ENCODE measurements at regions not wholly inside any gene's neighbourhood (a gene's known extent, or its start where the extent isn't known, plus 50 kb on each side); places are given as distances from the start of the nearest gene placed in this dataset.
A peak's percentile ranks its signal among the peaks of the same experiment; 100 is the strongest.

- Histone ChIP-seq H3K27ac (no peak overlapping the region), H3K4me3 (no peak overlapping the region)
These were observed 161.8 kb upstream of the KIAA1217 start for GRCh38 chr10:24047176-24047575.

DNA sequence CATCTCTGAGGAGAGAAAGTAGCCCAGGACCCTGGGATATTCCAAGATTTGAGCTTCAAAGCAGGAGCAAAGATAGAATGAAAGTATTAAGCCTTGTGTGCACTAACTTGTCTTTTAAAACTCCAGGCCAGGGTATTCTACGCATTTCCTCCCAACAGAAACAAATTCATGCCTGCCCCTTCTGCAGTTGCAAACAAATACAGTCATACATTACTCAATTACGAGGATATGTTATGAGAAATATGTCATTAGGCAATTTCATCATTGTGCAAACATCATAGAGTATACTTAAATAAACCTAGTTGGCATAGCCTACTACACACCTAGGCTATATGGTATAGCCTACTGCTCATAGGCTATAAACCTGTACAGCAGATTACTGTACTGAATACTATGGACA is 154.5 kb upstream of the KIAA1217 start:
- H3K4me3 ChIP-seq = no peak overlapping the region
- no peak overlapping the region for H3K27ac ChIP-seq

GRCh38 chr10:24080207-24080606 is 128.7 kb upstream of the KIAA1217 start:
- H3K27ac ChIP-seq = no peak overlapping the region

GRCh38 chr10:24086296-24087086 is 122.4 kb upstream of the KIAA1217 start:
- Histone ChIP-seq H3K27ac (no peak overlapping the region), H3K4me3 (no peak overlapping the region)

More at GRCh38 chr10:24080207-24080606, 128.7 kb upstream of the KIAA1217 start:
- H3K4me3 ChIP-seq = no peak overlapping the region

GRCh38 chr10:24091256-24091655 is 117.7 kb upstream of the KIAA1217 start:
- peak overlapping the region in 5 of 21 experiments; percentile 1 to 57 (median 23) for H3K27ac ChIP-seq
- H3K4me3 ChIP-seq = no peak overlapping the region

DNA sequence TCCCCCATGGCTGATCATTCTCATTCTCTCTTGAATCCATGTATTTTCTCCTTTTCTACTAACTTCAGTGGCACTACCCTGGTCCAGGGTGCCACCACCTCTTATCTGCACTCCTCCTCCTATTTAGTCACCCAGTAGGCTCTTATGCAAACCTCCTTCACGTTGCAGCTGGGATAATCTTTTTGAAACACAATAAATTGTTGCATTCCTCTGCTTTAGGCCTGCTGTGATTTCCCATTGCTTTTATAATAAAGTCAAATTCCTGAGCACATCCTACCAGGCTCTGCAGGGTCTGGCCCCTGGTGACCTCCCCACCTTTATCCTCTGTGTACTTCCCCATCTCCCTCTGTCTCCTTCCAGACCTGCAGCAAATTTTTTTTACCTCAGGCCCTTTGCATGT is 112.7 kb upstream of the KIAA1217 start:
- no peak overlapping the region for H3K27ac ChIP-seq
- no peak overlapping the region for H3K4me3 ChIP-seq

- H3K4me3 ChIP-seq = no peak overlapping the region
These were observed 111.2 kb upstream of the KIAA1217 start for GRCh38 chr10:24097751-24098207.

GRCh38 chr10:24104895-24105294 is 104.0 kb upstream of the KIAA1217 start:
- H3K27ac ChIP-seq = no peak overlapping the region
- H3K4me3 ChIP-seq = no peak overlapping the region

More at GRCh38 chr10:24097751-24098207, 111.2 kb upstream of the KIAA1217 start:
- no peak overlapping the region for H3K27ac ChIP-seq

- Histone ChIP-seq H3K27ac (peak overlapping the region in 4 of 21 experiments; percentile 9 to 67 (median 51)), H3K4me3 (no peak overlapping the region)
These were observed 95.0 kb upstream of the KIAA1217 start for GRCh38 chr10:24113901-24114300.

GRCh38 chr10:24114556-24114955 is 94.4 kb upstream of the KIAA1217 start:
- Histone ChIP-seq H3K27ac (peak overlapping the region in 1 of 21 experiments; percentile 46), H3K4me3 (no peak overlapping the region)

- Histone ChIP-seq H3K4me3 (no peak overlapping the region), H3K27ac (peak overlapping the region in 2 of 21 experiments; percentile 17 to 28)
These were observed 93.5 kb upstream of the KIAA1217 start for GRCh38 chr10:24115403-24115802.

- no peak overlapping the region for H3K4me3 ChIP-seq
- peak overlapping the region in 2 of 21 experiments; percentile 1 to 15 for H3K27ac ChIP-seq
These were observed 90.7 kb upstream of the KIAA1217 start for GRCh38 chr10:24118246-24118645.

- no peak overlapping the region for H3K27ac ChIP-seq
- H3K4me3 ChIP-seq = no peak overlapping the region
These were observed 89.0 kb upstream of the KIAA1217 start for GRCh38 chr10:24119896-24120295.

DNA sequence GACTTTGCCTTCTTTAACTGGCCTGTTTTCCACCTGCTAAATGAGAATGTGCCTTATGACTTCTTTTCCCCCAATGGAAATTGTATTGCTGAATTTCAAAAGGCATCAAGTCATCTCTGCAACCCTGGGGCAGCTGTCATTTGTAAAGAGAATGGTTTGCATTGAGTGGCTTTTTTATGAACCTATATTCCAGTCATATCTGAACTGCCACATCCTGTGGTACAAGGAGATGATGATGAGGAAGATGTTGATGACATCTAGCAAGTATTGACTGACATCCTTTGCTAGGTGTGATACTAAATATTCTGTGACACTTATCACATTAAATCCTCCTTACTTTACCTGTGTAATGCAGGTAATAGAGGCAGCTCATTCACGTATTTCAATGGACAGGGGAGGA is 88.3 kb upstream of the KIAA1217 start:
- Histone ChIP-seq H3K27ac (no peak overlapping the region), H3K4me3 (no peak overlapping the region)

DNA sequence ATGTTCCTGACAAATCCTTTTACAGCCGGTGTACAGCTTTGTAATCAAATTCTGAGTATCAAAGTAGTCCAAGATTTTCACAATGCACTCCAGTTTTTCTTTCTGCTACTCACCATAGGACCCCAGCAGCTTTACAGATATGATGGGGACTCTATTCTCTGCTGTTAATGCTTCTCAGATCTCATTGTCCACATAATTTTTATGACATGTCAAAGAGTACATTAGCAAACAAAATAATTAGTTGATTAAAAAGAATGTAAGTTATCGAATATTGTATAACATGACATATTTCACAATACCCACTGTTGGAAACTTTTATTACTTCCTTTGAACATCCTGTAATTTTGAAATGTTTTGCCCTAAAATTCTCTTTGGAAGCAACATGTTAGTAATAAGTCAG is 81.4 kb upstream of the KIAA1217 start:
- no peak overlapping the region for H3K27ac ChIP-seq
- no peak overlapping the region for H3K4me3 ChIP-seq

- no peak overlapping the region for H3K27ac ChIP-seq
- H3K4me3 ChIP-seq = no peak overlapping the region
These were observed 80.7 kb upstream of the KIAA1217 start for GRCh38 chr10:24128066-24128730.

- no peak overlapping the region for H3K27ac ChIP-seq
- H3K4me3 ChIP-seq = no peak overlapping the region
These were observed 76.2 kb upstream of the KIAA1217 start for GRCh38 chr10:24132741-24133140.

GRCh38 chr10:24133835-24134234 is 75.1 kb upstream of the KIAA1217 start:
- Histone ChIP-seq H3K4me3 (no peak overlapping the region), H3K27ac (no peak overlapping the region)

DNA sequence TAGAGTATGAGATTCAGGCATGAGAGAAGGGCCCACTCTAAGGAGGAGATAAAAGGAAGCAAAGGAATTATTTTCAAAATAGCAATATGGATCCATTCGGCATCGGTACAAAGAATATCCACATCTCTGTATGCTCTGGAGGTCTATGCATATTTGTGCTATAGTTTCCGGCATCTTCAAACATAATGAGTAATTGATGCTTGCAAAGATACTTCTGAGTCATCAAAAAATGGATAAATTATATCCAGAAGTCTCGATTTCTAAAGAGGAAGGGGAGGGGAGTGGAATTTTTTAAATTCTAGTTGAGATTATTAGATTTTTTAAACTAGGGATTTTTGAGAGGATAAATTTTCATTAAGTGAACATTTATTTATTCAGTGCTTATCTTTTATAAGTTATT is 72.9 kb upstream of the KIAA1217 start:
- Histone ChIP-seq H3K27ac (no peak overlapping the region), H3K4me3 (no peak overlapping the region)

- H3K4me3 ChIP-seq = no peak overlapping the region
- H3K27ac ChIP-seq = peak overlapping the region in 3 of 21 experiments; percentile 7 to 52 (median 24)
These were observed 61.6 kb upstream of the KIAA1217 start for GRCh38 chr10:24147321-24147720.

- H3K4me3 ChIP-seq = no peak overlapping the region
These were observed 59.3 kb upstream of the KIAA1217 start for GRCh38 chr10:24149640-24150039.

More at GRCh38 chr10:24149640-24150039, 59.3 kb upstream of the KIAA1217 start:
- no peak overlapping the region for H3K27ac ChIP-seq

Measured in skin epidermis (tissue), 12 donors.